Endothelial cell of umbilical vein (primary cell): ENCODE measurements at regions not wholly inside any gene's neighbourhood (a gene's known extent, or its start where the extent isn't known, plus 50 kb on each side); places are given as distances from the start of the nearest gene placed in this dataset.

ENCODE experiments used
- BruUV-seq: library from RNA; stranded (reverse); fragments of 400-500 nt; replicated peaks from 2 replicates; lab custom pipeline; 2021; lab: Mats Ljungman, UMichigan
- CTCF ChIA-PET: fragments of 300-600, 350-600 bp; sonication (Branson Sonifier 250); formaldehyde crosslinking; loops from one replicate; lab custom pipeline; 2021; ENCODE audit warnings: antibody characterized with exemption, inconsistent platforms; lab: Charles Lee
- POLR2A ChIA-PET: fragments of 300-600, 350-600 bp; sonication (Branson Sonifier 250); formaldehyde crosslinking; loops from one replicate; lab custom pipeline; 2021; ENCODE audit warnings: antibody characterized with exemption, inconsistent platforms; lab: Charles Lee
- DNase-seq: peaks from one replicate; pipeline ENCODE4 v3.0.0-alpha.2; 2011; ENCODE audit warnings: low read depth, low spot score
- FAIRE-seq: peaks from 2 replicates; lab custom pipeline; 2011; peaks lifted over from hg19 to GRCh38; lab: Jason Lieb, UNC
- H2AFZ ChIP-seq: 2 replicates; pipeline ENCODE4 v1.6.0; 2012; ENCODE audit warnings: low read depth, low read length, control low read depth, inconsistent platforms
- H3K27ac ChIP-seq: 2 replicates; pipeline ENCODE4 v1.5.1; 2011; ENCODE audit warnings: low read depth, mild to moderate bottlenecking, control low read depth, low read length, moderate library complexity; ENCODE audit not compliant: insufficient read depth
- H3K27me3 ChIP-seq, 2 experiments: 2 replicates each; pipeline versions ENCODE4 v1.6.0 to v1.6.1; 2011; ENCODE audit warnings: low read length in 2 of 2, mixed read lengths in 1 of 2; ENCODE audit not compliant: control insufficient read depth in 2 of 2, insufficient read depth in 2 of 2
- H3K36me3 ChIP-seq, 2 experiments: 2 replicates in 1 of 2; 3 replicates in 1 of 2; pipeline ENCODE4 v1.5.1; 2011; ENCODE audit warnings: low read length in 2 of 2, mild to moderate bottlenecking in 1 of 2, moderate library complexity in 1 of 2; ENCODE audit not compliant: control insufficient read depth in 2 of 2, insufficient read depth in 2 of 2; ENCODE audit errors: extremely low read depth in 1 of 2
- H3K4me1 ChIP-seq: 3 replicates; pipeline ENCODE4 v1.5.1; 2011; ENCODE audit warnings: mild to moderate bottlenecking, low read length; ENCODE audit not compliant: control insufficient read depth, insufficient read depth; ENCODE audit errors: extremely low read depth
- H3K4me2 ChIP-seq: 2 replicates; pipeline ENCODE4 v1.6.1; 2011; ENCODE audit warnings: low read length, control low read depth, mixed read lengths; ENCODE audit not compliant: insufficient read depth
- H3K4me3 ChIP-seq, 3 experiments: fragments of 200-600 bp in 1 of 3; sonication (generic), shearing (Covaris generic) in 1 of 3; replicated peaks in 1 of 3; 2 replicates each; pipeline ENCODE4 v1.5.1; 2011 to 2016; ENCODE audit warnings: control low read depth in 3 of 3, low read length in 3 of 3, mild to moderate bottlenecking in 2 of 3, inconsistent platforms in 1 of 3, low read depth in 1 of 3, moderate library complexity in 1 of 3; ENCODE audit not compliant: insufficient read depth in 1 of 3
- H3K79me2 ChIP-seq: 2 replicates; pipeline ENCODE4 v1.6.0; 2012; ENCODE audit warnings: low read length, inconsistent platforms; ENCODE audit not compliant: control insufficient read depth, insufficient read depth
- H3K9ac ChIP-seq: replicated peaks from 2 replicates; pipeline ENCODE3; 2011; ENCODE audit warnings: low read length, control low read depth; ENCODE audit not compliant: insufficient read depth; ENCODE audit errors: extremely low read depth
- H3K9me1 ChIP-seq: replicated peaks from 3 replicates; pipeline ENCODE4 v1.6.0; 2011; ENCODE audit warnings: mild to moderate bottlenecking, low read length; ENCODE audit not compliant: control insufficient read depth, insufficient read depth; ENCODE audit errors: extremely low read depth
- H3K9me3 ChIP-seq: replicated peaks from 2 replicates; pipeline ENCODE4 v1.5.1; 2012; ENCODE audit warnings: low read length, inconsistent platforms; ENCODE audit not compliant: control insufficient read depth, insufficient read depth
- H4K20me1 ChIP-seq: replicated peaks from 2 replicates; pipeline ENCODE3; 2011; ENCODE audit warnings: mild to moderate bottlenecking, low read length; ENCODE audit not compliant: control insufficient read depth, insufficient read depth; ENCODE audit errors: extremely low read depth
- EZH2 ChIP-seq: IDR thresholded peaks from 2 replicates; pipeline ENCODE4 v1.6.1; 2012; ENCODE audit warnings: borderline replicate concordance, low read depth, mild to moderate bottlenecking, moderate library complexity, low read length, inconsistent platforms; ENCODE audit not compliant: severe bottlenecking
- FOS ChIP-seq: IDR thresholded peaks from 2 replicates; pipeline ENCODE4 v1.6.1; 2011; ENCODE audit warnings: mild to moderate bottlenecking, low read length, moderate library complexity, borderline replicate concordance; ENCODE audit not compliant: insufficient read depth
- GATA2 ChIP-seq: IDR thresholded peaks from 2 replicates; pipeline ENCODE4 v1.7.0; 2011; ENCODE audit warnings: low read depth, mild to moderate bottlenecking, moderate library complexity, mixed read lengths, low read length; ENCODE audit not compliant: insufficient read length, insufficient read depth
- JUN ChIP-seq: IDR thresholded peaks from 2 replicates; pipeline ENCODE4 v1.6.1; 2011; ENCODE audit warnings: borderline replicate concordance, low read depth; ENCODE audit not compliant: insufficient read length, insufficient read depth
- MYC ChIP-seq: IDR thresholded peaks from one replicate; pipeline ENCODE4 v1.6.1; 2011; ENCODE audit warnings: mild to moderate bottlenecking, low read depth, low read length
- POLR2A ChIP-seq: IDR thresholded peaks from 2 replicates; pipeline ENCODE4 v1.6.1; 2012; ENCODE audit warnings: low read depth, mild to moderate bottlenecking, control low read depth, low read length
- dilution Hi-C: fragments of 300-500 bp; cut with MboI; formaldehyde crosslinking; loops from one replicate; pipeline ENCODE4 v1.15.0; 2019; ENCODE audit warnings: low sequenced_read_pairs; ENCODE audit not compliant: extremely low pct_ligation_motif_present
- intact Hi-C: fragments of 100-400 bp; cut with micrococcal nuclease; formaldehyde crosslinking; loops from one replicate; pipeline ENCODE4 v1.10.0; 2022
- TF ChIP-seq, protein P1 (sequence below): IDR thresholded peaks from 2 replicates; pipeline ENCODE4 v1.6.1; 2011; ENCODE audit not compliant: insufficient read depth, insufficient read length
- TF ChIP-seq, protein P2 (sequence below), 2 donors: IDR thresholded peaks; 1 replicate in 1 of 2; 2 replicates in 1 of 2; pipeline ENCODE4 v1.5.1; 2011; ENCODE audit warnings: low read length in 2 of 2, mild to moderate bottlenecking in 2 of 2, moderate library complexity in 2 of 2, control low read depth in 1 of 2, inconsistent platforms in 1 of 2, low read depth in 1 of 2; ENCODE audit not compliant: insufficient read depth in 1 of 2; ENCODE audit errors: extremely low read depth in 1 of 2

DNA sequence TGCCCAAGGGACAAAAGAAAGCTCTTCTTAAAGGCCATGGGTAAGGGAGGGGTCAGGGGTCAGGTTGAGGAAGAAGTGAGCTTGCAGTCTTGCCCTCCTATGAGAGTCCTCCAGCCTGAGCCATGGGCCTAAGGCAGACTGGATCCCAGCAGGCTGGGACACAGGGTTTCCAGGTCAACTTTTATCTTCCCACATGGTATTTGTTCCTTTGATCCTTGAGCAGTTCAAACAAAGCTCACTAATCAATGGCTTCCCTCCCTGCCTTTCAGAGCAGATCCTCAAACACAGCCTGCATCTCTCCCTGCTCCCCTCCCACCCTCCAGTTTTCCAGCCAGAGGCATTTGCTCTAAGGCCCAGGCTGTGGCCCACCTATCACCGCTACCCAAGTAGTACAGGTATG lies 589.3 kb downstream of the INSC start:
- Histone ChIP-seq H3K9me1 (no peaks in the 10 kb centered on the region), H3K9ac (no peak overlapping the region), H3K4me3 (no peak overlapping the region), H3K27me3 (no peaks in the 10 kb centered on the region), H4K20me1 (no peaks in the 10 kb centered on the region), H3K36me3 (no peaks in the 10 kb centered on the region), H3K79me2 (no peaks in the 10 kb centered on the region), H3K27ac (no peak overlapping the region), H3K4me1 (no peaks in the 10 kb centered on the region), H2AFZ (no peak overlapping the region), H3K4me2 (no peak overlapping the region), H3K9me3 (no peaks in the 10 kb centered on the region)
- intact Hi-C loops (no loop called here), dilution Hi-C loops (no loop called here)
- TF ChIP-seq, protein P1, sequence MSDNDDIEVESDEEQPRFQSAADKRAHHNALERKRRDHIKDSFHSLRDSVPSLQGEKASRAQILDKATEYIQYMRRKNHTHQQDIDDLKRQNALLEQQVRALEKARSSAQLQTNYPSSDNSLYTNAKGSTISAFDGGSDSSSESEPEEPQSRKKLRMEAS = no peak
- TF ChIP-seq MYC (no peak), FOS (no peak), POLR2A (no peak), JUN (no peak), EZH2 (no peak)
- TF ChIP-seq, protein P2, sequence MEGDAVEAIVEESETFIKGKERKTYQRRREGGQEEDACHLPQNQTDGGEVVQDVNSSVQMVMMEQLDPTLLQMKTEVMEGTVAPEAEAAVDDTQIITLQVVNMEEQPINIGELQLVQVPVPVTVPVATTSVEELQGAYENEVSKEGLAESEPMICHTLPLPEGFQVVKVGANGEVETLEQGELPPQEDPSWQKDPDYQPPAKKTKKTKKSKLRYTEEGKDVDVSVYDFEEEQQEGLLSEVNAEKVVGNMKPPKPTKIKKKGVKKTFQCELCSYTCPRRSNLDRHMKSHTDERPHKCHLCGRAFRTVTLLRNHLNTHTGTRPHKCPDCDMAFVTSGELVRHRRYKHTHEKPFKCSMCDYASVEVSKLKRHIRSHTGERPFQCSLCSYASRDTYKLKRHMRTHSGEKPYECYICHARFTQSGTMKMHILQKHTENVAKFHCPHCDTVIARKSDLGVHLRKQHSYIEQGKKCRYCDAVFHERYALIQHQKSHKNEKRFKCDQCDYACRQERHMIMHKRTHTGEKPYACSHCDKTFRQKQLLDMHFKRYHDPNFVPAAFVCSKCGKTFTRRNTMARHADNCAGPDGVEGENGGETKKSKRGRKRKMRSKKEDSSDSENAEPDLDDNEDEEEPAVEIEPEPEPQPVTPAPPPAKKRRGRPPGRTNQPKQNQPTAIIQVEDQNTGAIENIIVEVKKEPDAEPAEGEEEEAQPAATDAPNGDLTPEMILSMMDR (IDR thresholded peaks at IDR 0.05; ENCODE audit: extremely low read depth in 1 of 2, insufficient read depth in 1 of 2, low read depth in 1 of 2, low read length in 2 of 2) = no peak
- ChIA-PET POLR2A (no interaction called here), CTCF (no interaction called here)
- BruUV-seq = no TSS peak
- no peak for FAIRE-seq
- no peak for DNase-seq

GRCh38 chr11:15704556-15704955 lies 589.8 kb downstream of the INSC start:
- Histone ChIP-seq H3K9ac (no peak overlapping the region), H3K9me1 (no peaks in the 10 kb centered on the region), H3K27ac (no peak overlapping the region), H3K4me2 (no peak overlapping the region), H3K36me3 (no peaks in the 10 kb centered on the region), H3K27me3 (no peaks in the 10 kb centered on the region), H3K9me3 (no peaks in the 10 kb centered on the region), H2AFZ (no peak overlapping the region), H3K4me3 (no peak overlapping the region), H3K4me1 (no peaks in the 10 kb centered on the region), H4K20me1 (no peaks in the 10 kb centered on the region), H3K79me2 (no peaks in the 10 kb centered on the region)
- CTCF ChIA-PET = no interaction called here
- FAIRE-seq (no peak), DNase-seq (no peak)
- TF ChIP-seq, protein P2 (IDR thresholded peaks at IDR 0.05; ENCODE audit: extremely low read depth in 1 of 2, insufficient read depth in 1 of 2, low read depth in 1 of 2, low read length in 2 of 2) = no peak
- TF ChIP-seq JUN = no peak
- TF ChIP-seq, protein P1 = no peak
- no peak for TF ChIP-seq POLR2A
- no peak for TF ChIP-seq GATA2
- TF ChIP-seq EZH2 = no peak
- POLR2A ChIA-PET = no interaction called here
- intact Hi-C loops (no loop called here), dilution Hi-C loops (no loop called here)
- BruUV-seq = no TSS peak
